GM19463 (cell line): ENCODE measurements at regions not wholly inside any gene's neighbourhood (a gene's known extent, or its start where the extent isn't known, plus 50 kb on each side); places are given as distances from the start of the nearest gene placed in this dataset.
"Not testable (repeated sequence)": the region's sequence is repeated elsewhere in the genome, so short reads cannot be mapped to it uniquely, and the experiment has no call there.

ENCODE experiments used
- ATAC-seq: cut with Tn5 transposase; IDR thresholded peaks from one replicate; pipeline ENCODE4 v1.9.1; 2021; ENCODE audit warnings: mild to moderate bottlenecking, moderate library complexity; ENCODE audit not compliant: unreplicated experiment

DNA sequence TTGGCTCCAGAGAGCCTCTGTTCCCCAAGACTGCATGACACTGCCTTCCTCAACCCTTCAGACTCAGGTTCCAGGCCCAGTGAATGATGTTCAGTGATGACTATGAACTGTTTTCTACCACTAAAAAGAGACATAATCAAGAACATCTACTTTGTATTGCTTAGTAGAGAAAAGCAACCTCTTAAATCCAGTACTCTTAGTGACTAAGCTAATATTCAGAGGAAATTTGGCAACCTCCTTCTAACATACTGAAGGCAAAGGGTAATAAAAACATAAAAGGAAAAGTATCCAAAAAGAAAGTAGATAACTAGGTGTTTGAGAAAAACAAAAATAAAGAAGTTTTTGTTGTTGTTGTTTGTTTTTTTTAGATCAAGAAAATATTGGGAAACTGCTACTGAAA lies 153.3 kb upstream of the RUNX1 start:
- ATAC-seq = no peak

DNA sequence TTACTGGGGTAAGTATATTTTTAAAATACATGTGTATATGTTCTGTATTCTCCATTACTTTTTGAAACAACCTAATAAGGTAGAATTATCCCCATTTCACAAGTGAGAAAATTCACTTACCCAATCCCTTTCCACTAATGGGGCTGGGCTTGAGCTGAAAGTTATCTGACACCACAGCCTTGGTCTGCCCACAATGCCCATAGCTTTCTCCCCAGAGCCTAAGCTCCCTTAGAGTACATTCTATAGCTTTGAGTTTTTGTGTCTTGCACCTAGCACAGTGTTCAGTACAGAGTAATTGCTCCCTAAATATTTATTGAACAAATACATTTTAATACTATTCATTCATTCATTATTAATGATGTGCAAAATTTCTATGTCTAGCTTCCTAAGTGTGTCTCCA lies 152.7 kb upstream of the RUNX1 start:
- ATAC-seq = no peak

DNA sequence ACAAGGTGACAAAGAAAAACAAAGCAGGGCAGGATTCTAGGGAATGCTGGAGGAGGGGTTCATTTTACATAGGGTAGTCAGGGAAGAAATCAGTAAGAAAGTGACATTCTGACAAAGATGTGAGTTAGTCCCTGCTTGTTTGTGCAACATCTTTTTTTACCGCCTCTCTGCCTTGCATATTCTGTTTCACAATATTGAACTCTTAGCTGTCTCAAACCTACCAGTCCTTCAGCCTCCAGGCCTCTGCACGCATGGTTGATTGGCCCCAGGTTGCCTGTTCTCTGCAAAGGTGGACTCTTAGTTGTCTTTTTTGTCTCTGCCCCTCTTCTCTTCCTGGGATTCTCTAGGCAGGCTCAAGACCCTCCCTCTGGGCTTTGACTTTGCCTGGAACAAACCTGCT lies 152.2 kb upstream of the RUNX1 start:
- no peak for ATAC-seq

DNA sequence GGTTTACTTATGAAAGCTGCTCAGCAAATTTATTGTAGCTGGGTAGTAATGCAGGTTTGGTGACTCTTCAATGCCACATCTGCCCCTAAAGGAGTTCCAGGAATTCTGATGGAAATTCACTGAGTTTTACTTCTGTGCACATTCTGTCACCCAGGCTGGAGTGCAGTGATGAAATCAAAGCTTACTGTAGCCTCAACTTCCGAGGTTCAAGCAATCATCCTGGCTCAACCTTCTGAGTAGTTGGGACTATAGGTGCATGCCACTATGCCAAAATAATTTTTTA lies 150.6 kb upstream of the RUNX1 start:
- ATAC-seq = no peak

DNA sequence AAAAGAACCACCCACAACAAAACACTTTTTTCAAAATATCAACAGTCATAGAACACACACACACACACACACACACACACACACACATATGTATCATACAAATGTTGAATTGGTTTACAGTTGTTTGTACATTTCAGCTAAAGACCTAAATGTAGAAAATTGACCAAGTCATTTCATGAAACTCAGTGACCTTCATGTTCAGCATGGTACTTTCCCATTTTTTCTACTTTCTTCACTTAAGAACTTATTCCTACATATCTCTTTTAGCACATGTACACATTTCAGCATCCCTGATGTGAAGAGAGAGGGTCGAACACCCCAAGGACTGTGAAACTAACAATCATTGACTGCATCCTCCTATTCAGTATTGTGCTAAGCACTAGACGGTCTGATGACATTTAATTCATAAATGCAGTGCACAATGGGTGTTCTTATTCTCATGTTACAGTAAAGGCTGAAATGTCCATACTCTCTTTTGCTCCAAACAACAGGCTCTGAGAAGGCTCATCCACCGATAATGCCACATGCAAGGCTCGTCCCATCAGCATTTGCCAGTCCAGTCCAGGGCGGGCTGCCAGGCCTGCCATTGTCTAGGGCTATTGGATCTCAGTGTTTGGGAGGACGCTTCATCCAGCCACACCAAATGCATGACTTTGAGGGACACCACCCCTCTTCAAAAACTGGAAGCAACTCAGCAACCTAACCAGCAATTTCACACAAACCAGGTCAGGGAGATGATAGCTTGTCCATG lies 150.1 kb upstream of the RUNX1 start:
- ATAC-seq = no peak

DNA sequence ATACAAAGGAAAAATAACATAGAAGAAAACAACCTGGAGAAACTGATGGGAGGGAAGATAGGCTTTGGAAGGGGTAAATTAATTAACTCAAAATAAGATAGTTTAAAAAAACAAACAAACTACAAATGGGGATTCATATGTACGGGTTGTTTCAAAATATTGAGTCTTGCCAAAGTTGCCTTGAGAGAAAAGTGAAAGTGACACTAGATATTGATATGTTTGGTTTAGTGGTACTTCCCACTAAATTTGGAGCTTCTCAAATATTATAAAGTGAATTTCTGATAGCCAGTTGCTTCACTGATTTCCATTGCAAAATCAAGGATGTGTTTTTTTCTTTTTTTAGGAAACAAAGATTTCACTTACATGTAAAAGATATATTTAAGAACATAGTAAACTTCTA lies 149.5 kb upstream of the RUNX1 start:
- ATAC-seq = no peak

DNA sequence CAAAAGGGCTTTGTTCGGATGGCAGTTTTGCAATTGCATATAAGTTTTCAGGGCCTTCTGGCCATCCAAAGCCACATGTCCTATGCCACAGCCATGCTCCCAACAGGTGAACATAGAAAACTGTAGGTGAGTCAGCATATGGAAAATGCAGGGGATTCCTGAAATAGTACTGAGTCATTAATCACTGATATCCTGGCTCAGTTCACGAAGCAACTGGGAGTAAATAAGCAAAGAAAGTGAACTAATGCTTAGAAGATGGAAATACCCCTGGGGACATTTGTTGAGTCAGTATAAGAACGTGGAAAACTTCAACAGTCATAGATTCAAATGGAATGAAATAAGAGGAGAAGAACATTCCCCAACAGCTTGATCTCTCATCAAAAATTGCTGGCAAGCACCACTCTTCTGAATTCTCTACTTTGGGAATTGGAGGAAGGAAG lies 148.9 kb upstream of the RUNX1 start:
- no peak for ATAC-seq

DNA sequence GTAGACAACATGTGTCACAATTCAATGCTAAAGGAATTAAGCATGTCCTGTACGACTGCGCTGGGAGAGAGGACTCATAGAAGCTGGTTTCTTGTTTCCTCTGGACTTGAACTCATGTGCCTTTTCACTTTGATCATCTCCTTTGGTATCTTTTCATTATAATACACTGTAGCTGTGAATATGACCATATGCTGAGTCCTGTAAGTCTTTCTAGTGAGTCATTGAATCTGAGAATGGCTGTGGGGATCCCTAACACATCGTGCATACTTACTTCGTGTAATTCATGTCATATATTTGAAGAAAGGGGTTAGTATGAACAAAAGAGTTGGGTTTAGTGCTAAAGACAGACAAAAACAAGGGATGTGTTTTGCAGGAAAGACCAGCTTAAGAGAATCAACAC lies 148.1 kb upstream of the RUNX1 start:
- no peak for ATAC-seq

DNA sequence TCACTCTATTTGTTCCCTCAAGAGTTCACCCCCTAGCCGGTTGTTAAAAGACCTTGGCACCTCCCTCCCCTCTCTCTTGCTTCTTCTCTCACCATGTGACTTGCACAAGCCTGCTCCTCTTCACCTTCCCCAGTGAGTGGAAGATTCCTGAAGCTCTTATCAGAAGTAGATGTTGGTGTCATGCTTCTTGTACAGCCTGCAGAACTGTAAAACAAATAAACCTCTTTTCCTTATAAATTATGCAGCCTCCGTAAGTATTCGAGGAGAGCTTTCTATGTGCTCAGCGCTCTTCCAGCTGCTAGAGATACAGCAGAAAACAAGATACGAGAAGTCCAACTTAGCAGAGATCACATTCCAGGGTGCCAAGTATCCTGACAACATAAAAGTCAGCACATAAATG lies 147.0 kb upstream of the RUNX1 start:
- no peak for ATAC-seq

DNA sequence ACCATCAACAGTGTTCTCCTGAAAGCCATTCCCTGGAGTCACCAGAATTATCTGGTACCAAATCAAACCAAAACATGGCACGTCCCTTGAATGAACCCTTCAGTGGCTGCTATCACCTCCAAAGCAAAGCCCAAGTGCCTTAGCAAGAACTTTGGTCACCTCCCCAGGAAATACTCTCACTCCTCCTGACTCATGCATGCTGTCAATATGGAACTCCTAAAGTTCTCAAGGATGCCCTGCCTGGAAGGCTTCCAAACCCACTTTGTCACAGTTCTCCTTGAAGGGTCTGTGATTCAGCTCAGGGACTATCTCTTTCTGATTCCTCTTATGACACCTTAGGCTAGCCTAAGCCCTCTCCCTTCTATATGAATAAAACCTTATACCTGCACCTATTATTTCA lies 146.1 kb upstream of the RUNX1 start:
- ATAC-seq = no peak

DNA sequence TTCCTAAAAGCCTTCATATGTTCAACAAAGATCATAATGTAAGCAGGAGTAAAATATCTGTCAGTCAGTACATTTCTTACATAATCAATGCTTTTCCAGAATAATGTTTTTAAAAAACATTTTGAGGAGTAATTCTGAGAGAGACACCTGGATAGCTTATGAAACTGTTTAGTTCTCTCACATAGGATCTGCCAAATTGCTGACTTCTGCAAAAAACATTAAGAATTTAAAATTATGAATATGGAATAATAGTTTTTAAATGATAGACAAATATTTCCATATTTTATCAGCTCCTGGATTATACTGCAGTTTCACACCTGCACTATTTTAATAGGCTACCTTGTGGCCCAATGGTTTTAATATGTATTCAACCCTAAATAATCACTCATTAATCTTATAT lies 142.7 kb upstream of the RUNX1 start:
- no peak for ATAC-seq

DNA sequence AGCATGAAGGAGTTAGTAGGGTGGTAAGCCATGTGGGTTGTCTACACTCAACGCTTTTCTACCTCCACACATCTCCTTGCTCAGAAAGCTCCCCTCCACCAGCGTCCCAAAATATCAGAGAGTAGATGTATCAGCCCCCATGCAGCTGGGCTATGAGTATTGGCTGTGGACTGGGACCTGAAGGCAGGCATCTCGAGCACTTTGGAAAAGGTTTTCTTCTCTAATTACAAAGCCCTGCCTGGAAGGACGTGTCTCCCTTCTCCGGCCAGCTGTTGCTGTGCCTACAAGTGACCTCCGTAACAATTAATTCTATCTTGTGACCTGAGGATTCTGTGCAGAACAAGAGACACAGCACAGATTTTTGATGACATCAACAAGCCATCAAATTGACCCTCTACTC lies 142.0 kb upstream of the RUNX1 start:
- ATAC-seq = no peak

DNA sequence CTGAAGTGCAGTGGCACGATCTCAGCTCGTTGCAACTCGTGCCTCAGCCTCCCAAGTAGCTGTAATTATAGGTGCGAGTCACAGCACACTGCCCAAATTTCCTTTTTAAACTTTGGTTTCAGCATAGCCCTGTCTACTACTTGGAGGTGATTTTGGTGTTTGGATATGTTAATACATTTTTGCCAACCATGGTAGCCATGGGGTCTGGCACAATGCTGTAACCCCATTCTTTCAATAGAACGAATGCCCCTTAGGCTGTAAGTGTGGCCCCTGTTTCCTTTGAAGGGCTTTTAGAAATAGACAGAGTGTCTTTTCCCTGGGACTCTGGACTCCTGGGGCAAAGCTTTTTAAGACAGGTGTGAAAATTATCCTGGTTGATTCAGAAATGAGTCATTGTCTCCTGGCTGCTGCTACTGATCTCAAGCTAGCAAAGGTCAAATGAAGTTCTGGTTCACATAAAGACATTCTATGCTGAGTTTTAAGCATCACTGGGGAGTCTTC lies 141.1 kb upstream of the RUNX1 start:
- no peak for ATAC-seq

DNA sequence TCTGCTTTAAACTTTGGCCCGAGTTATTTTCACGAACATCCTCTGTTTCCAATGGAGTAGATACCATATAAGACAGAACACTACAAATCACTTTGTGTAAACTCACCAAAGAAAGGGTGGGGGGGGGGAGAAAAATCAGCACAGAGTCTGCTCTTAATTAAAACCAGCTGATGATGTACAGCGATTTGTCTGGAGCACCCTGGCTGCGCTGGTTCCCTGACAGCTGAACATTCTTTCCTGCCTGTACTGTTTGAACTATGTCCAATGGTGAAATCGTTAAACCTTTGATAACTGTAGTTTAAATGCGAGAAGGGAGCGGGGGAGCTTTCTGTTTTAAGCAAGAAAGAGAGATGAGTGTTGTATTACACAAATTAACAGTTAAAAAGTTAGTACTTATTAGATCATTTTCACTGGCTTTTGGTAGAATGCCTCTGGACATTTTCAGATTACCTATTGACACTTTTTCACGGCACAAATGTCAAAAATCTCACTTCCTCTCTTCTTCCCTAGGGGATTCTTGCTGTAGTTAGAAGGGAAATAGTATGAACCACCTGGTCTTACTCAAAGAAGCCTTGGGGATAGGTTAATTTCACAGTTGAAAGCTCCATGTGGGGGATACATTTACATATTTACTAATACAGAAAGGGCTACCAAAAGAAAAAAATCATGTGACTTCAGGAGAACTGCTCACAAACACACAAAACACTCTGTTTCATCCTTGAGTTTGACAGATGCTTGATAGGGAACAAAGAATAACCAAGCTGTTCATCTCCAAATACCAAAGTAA lies 140.2 kb upstream of the RUNX1 start:
- peak; percentile 93 for ATAC-seq

DNA sequence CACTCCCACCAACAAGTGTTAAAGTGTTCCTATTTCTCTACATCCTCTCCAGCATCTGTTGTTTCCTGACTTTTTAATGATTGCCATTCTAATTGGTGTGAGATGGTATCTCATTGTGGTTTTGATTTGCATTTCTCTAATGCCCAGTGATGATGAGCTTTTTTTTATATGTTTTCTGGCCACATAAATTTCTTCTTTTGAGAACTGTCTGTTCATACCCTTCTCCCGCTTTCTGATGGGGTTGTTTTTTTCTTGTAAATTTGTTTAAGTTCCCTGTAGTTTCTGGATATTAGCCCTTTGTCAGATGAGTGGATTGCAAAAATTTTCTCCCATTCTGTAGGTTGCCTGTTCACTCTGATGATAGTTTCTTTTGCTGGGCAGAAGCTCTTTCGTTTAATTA lies 134.3 kb upstream of the RUNX1 start:
- ATAC-seq = not testable (repeated sequence)

DNA sequence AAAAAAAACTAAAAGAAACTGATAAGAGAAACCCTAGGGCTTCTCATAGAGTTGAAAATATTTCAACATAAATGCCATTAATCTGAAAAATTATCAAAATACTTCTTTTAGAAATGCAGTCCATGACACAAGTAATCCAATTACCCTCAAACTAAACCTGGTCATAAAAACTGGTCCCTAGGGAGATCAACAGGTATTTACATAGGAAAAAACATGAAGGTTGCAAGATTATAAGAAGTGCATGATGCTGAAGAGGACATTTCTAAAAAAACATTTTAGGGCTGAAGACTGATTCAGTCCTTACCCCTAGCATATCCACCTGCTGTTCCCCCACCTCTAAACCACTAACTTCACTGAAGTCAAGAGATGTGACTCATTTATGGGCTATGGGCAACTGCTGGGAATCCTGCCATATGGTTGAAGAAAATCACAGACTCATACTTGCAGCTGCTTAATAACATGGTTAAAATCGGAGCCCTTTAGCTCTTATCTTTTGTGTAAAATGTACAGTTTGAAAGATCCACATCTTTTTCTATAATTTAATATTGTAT lies 131.0 kb upstream of the RUNX1 start:
- no peak for ATAC-seq

DNA sequence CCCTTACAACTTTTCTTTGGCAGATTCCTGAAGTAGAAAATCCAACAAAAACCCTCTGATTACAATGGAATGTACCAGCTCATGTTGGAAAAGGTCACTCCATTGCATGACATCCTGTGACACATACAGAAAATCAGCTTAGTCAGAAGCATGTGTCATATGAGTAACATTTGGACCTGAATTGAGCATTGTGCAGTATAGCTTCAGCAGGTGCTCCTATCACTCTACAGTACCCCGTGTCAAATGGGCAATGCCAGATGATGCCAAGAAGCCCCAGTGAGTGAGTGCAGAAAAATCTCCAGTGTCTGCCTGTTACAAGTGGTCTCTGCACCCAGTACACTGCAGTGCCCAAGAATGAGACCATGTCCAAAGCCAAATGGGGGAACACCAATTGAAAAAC lies 129.7 kb upstream of the RUNX1 start:
- ATAC-seq = no peak

DNA sequence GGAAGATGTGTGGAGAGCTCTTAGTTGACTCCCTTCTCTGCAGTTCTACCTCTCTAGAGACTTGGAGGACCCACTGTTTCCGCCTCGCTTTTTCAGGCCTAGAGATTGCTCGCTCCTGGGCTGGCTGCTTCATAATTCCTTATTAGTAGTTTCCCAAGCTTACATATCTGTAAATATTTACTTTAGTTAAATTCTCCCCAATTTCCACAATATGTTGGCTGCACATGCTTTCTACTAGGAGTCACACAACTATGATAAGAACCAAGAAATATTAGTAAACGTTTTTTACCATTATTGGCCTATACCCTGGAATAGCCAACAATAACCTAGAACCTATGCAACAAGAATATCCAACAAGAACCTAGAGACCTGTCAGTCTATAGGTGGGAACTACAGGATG lies 129.0 kb upstream of the RUNX1 start:
- ATAC-seq = no peak

DNA sequence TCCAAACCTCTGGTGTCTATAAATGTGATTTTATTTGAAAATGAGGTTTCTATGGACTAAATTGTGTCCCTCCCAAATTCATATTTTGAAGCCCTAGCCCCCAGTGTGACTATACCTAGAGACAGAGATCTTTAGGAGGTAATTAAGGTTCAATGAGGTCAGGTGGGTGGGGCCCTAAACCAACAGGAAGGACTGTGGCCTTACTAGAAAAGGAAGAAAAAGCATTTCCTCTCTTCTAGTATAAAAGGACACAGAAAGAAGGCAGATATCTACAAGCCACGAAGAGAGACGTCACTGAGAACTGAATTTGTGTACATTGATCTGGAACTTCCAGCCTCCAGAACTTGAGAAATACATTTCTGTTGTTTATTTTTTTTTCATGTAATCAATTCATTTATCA lies 123.1 kb upstream of the RUNX1 start:
- no peak for ATAC-seq

DNA sequence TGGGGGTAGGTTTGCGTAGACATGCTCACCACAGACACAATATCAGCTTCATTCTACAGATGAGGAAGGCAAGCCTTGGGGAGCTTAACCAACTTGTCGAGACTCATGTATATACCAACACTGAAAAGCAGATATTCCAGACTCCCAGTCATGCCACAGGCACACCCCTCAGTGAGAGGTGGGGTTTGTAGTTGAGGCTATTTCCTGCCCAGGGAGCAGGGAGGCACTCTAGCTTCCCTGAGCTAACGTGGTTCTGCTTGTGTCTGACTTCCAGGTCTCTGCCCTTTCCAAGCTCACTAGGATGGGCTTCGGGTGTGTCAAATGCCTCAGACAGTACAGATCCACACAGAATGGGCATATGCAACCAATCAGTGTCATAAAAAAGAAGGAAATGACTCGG lies 122.3 kb upstream of the RUNX1 start:
- no peak for ATAC-seq

DNA sequence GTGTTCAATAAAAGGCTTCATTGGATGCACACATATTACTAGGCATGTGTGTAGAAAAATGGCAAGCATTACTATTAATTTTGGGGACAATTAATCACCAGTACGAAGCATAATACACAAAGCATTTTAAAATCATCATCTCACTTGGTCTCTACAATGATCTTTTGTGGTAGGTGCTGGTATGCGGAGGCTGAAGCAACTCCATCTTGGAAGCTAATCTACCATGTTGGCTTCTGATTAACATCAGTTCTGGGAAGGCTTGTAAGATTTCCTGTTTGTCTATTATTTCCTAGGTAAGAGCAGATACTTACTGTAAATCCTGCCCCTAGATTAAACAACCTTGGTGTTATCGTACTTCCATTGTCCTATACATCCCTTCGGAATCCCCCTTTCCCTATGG lies 121.7 kb upstream of the RUNX1 start:
- no peak for ATAC-seq

DNA sequence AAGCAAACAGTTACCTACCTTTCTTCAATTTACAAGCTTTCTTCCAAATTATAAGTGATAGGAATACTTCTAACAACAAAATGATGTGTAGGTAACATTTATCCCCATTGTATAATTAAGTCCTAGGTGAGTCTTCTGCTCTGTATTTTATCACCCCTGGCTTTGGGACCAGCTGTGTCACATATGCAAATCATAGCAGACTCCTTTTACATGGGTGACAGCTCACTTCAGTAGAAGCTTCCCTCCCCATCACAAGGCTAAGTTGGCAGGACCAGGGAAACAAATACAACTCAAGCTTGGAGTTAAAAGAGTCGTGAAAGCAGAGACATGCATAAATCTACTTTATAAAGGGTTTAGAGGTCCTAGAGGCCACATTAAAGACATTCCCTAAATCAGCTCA lies 121.1 kb upstream of the RUNX1 start:
- ATAC-seq = no peak
